Neural cell (in vitro differentiated cells): ENCODE measurements at regions not wholly inside any gene's neighbourhood (a gene's known extent, or its start where the extent isn't known, plus 50 kb on each side); places are given as distances from the start of the nearest gene placed in this dataset.

ENCODE experiments used
- H2AFZ ChIP-seq: fragments of 200-600, 300-800 bp; sonication (generic), shearing (Covaris generic); 2 replicates; pipeline ENCODE4 v1.6.0; 2014; ENCODE audit warnings: low read depth, mild to moderate bottlenecking, antibody characterized with exemption, low read length, moderate library complexity
- H3F3A ChIP-seq: fragments of 200-600 bp; shearing (Covaris generic); 2 replicates; pipeline ENCODE4 v1.6.1; 2016; ENCODE audit warnings: mild to moderate bottlenecking, moderate library complexity, mixed read lengths, antibody characterized with exemption, low read length; ENCODE audit not compliant: insufficient read depth, poor library complexity, severe bottlenecking
- H3K27ac ChIP-seq: fragments of 200-600, 300-800 bp; sonication (generic), shearing (Covaris generic); 2 replicates; pipeline ENCODE4 v1.5.1; 2014; ENCODE audit warnings: mild to moderate bottlenecking, low read length, moderate library complexity
- H3K27me3 ChIP-seq: fragments of 300-800, 200-600 bp; sonication (generic), shearing (Covaris generic); 2 replicates; pipeline ENCODE4 v1.6.0; 2014; ENCODE audit warnings: mild to moderate bottlenecking, low read depth, low read length, moderate library complexity; ENCODE audit not compliant: insufficient read depth
- H3K36me3 ChIP-seq: fragments of 300-800, 200-600 bp; sonication (generic), shearing (Covaris generic); 2 replicates; pipeline ENCODE4 v1.5.1; 2014; ENCODE audit warnings: mild to moderate bottlenecking, antibody characterized with exemption, low read length, moderate library complexity; ENCODE audit not compliant: insufficient read depth
- H3K4me2 ChIP-seq: fragments of 300-800, 200-600 bp; sonication (generic), shearing (Covaris generic); 2 replicates; pipeline ENCODE4 v1.6.0; 2014; ENCODE audit warnings: mild to moderate bottlenecking, low read length
- H3K4me3 ChIP-seq: fragments of 300-800, 200-600 bp; sonication (generic), shearing (Covaris generic); 2 replicates; pipeline ENCODE4 v1.5.1; 2014; ENCODE audit warnings: mild to moderate bottlenecking, low read length, moderate library complexity
- H3K79me2 ChIP-seq: fragments of 200-600 bp; shearing (Covaris generic); replicated peaks from 2 replicates; pipeline ENCODE4 v1.6.0; 2014; ENCODE audit warnings: mild to moderate bottlenecking, low read length, moderate library complexity; ENCODE audit not compliant: insufficient read depth
- H3K9ac ChIP-seq: fragments of 300-800, 200-600 bp; sonication (generic), shearing (Covaris generic); 2 replicates; pipeline ENCODE4 v1.6.1; 2016; ENCODE audit warnings: mild to moderate bottlenecking, low read length, mixed read lengths
- H3K9me2 ChIP-seq: fragments of 200-600 bp; shearing (Covaris generic); 2 replicates; pipeline ENCODE4 v1.6.1; 2016; ENCODE audit warnings: mild to moderate bottlenecking, low read length, mixed read lengths; ENCODE audit not compliant: insufficient read depth
- H3K9me3 ChIP-seq: fragments of 200-600, 300-800 bp; sonication (generic), shearing (Covaris generic); 2 replicates; pipeline ENCODE4 v1.6.1; 2016; ENCODE audit warnings: mild to moderate bottlenecking, mixed run types, low read length, moderate library complexity, mixed read lengths
- H4K20me1 ChIP-seq: fragments of 200-600 bp; shearing (Covaris generic); 2 replicates; pipeline ENCODE4 v1.6.1; 2016; ENCODE audit warnings: mild to moderate bottlenecking, mixed run types; ENCODE audit not compliant: insufficient read depth
- EP300 ChIP-seq: fragments of 450-650 bp; conservative IDR thresholded peaks from 2 replicates; pipeline ENCODE4 v1.6.1; 2014; ENCODE audit warnings: antibody characterized with exemption, mild to moderate bottlenecking, moderate library complexity; ENCODE audit not compliant: poor library complexity, severe bottlenecking
- EZH2 ChIP-seq: fragments of 200-600, 300-800 bp; shearing (Covaris generic), sonication (generic); IDR thresholded peaks from 2 replicates; pipeline ENCODE4 v1.6.1; 2014; ENCODE audit warnings: antibody characterized with exemption, low read length, borderline replicate concordance, mild to moderate bottlenecking; ENCODE audit not compliant: insufficient read depth, poor library complexity, severe bottlenecking
- MXI1 ChIP-seq: fragments of 450-650 bp; conservative IDR thresholded peaks from 2 replicates; pipeline ENCODE4 v1.6.1; 2014; ENCODE audit warnings: antibody characterized with exemption, mild to moderate bottlenecking; ENCODE audit not compliant: poor library complexity, severe bottlenecking
- POLR2AphosphoS5 ChIP-seq: IDR thresholded peaks from 2 replicates; pipeline ENCODE4 v1.6.1; 2012
- RAD21 ChIP-seq: fragments of 450-650 bp; conservative IDR thresholded peaks from 2 replicates; pipeline ENCODE4 v1.6.1; 2014; ENCODE audit warnings: antibody characterized with exemption, mild to moderate bottlenecking, moderate library complexity
- SMC3 ChIP-seq: fragments of 450-650 bp; conservative IDR thresholded peaks from 2 replicates; pipeline ENCODE4 v1.6.1; 2014; ENCODE audit warnings: antibody characterized with exemption, mild to moderate bottlenecking, moderate library complexity; ENCODE audit not compliant: poor library complexity
- TAF1 ChIP-seq: IDR thresholded peaks from 2 replicates; pipeline ENCODE4 v1.6.1; 2012; ENCODE audit warnings: low read depth
- TF ChIP-seq, protein P1 (sequence below): IDR thresholded peaks from 2 replicates; pipeline ENCODE4 v1.6.1; 2012; ENCODE audit warnings: borderline replicate concordance
- TF ChIP-seq, protein P2 (sequence below): fragments of 450-650 bp; IDR thresholded peaks from 2 replicates; pipeline ENCODE4 v1.5.1; 2014; ENCODE audit warnings: antibody characterized with exemption, mild to moderate bottlenecking, moderate library complexity; ENCODE audit not compliant: poor library complexity, severe bottlenecking

DNA sequence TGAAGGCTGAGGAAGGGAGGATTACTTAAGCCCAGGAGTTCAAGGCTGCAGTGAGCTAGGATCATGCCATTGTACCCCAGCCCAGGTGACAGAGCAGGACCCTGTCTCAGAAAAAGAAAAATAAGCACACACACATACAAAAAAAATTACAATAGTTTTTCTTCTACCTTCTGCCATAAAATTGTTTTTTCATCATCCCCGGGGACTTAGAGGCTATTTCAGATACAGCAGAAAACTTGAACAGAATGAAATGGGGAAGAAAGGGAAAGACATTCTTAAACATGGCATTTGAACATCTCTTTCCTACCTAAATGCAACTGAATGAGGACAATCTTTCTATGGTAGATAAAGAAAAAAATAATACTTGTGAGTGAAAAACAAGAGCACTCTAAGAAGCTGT lies 109.1 kb downstream of the KCTD12 start:
- Histone ChIP-seq H3K9me3 (no peaks in the 10 kb centered on the region), H4K20me1 (no peaks in the 10 kb centered on the region), H3K79me2 (no peaks in the 10 kb centered on the region), H3F3A (no peaks in the 10 kb centered on the region), H3K36me3 (no peaks in the 10 kb centered on the region), H3K4me3 (no peak overlapping the region), H3K9me2 (no peaks in the 10 kb centered on the region), H3K9ac (no peak overlapping the region), H3K27me3 (no peaks in the 10 kb centered on the region), H2AFZ (no peak overlapping the region), H3K27ac (no peak overlapping the region), H3K4me2 (no peak overlapping the region)
- TF ChIP-seq EP300 (no peak), POLR2AphosphoS5 (no peak), RAD21 (no peak), SMC3 (no peak), MXI1 (no peak), EZH2 (no peak), TAF1 (no peak)
- TF ChIP-seq, protein P1, sequence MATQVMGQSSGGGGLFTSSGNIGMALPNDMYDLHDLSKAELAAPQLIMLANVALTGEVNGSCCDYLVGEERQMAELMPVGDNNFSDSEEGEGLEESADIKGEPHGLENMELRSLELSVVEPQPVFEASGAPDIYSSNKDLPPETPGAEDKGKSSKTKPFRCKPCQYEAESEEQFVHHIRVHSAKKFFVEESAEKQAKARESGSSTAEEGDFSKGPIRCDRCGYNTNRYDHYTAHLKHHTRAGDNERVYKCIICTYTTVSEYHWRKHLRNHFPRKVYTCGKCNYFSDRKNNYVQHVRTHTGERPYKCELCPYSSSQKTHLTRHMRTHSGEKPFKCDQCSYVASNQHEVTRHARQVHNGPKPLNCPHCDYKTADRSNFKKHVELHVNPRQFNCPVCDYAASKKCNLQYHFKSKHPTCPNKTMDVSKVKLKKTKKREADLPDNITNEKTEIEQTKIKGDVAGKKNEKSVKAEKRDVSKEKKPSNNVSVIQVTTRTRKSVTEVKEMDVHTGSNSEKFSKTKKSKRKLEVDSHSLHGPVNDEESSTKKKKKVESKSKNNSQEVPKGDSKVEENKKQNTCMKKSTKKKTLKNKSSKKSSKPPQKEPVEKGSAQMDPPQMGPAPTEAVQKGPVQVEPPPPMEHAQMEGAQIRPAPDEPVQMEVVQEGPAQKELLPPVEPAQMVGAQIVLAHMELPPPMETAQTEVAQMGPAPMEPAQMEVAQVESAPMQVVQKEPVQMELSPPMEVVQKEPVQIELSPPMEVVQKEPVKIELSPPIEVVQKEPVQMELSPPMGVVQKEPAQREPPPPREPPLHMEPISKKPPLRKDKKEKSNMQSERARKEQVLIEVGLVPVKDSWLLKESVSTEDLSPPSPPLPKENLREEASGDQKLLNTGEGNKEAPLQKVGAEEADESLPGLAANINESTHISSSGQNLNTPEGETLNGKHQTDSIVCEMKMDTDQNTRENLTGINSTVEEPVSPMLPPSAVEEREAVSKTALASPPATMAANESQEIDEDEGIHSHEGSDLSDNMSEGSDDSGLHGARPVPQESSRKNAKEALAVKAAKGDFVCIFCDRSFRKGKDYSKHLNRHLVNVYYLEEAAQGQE = no peak
- TF ChIP-seq, protein P2, sequence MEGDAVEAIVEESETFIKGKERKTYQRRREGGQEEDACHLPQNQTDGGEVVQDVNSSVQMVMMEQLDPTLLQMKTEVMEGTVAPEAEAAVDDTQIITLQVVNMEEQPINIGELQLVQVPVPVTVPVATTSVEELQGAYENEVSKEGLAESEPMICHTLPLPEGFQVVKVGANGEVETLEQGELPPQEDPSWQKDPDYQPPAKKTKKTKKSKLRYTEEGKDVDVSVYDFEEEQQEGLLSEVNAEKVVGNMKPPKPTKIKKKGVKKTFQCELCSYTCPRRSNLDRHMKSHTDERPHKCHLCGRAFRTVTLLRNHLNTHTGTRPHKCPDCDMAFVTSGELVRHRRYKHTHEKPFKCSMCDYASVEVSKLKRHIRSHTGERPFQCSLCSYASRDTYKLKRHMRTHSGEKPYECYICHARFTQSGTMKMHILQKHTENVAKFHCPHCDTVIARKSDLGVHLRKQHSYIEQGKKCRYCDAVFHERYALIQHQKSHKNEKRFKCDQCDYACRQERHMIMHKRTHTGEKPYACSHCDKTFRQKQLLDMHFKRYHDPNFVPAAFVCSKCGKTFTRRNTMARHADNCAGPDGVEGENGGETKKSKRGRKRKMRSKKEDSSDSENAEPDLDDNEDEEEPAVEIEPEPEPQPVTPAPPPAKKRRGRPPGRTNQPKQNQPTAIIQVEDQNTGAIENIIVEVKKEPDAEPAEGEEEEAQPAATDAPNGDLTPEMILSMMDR = no peak

DNA sequence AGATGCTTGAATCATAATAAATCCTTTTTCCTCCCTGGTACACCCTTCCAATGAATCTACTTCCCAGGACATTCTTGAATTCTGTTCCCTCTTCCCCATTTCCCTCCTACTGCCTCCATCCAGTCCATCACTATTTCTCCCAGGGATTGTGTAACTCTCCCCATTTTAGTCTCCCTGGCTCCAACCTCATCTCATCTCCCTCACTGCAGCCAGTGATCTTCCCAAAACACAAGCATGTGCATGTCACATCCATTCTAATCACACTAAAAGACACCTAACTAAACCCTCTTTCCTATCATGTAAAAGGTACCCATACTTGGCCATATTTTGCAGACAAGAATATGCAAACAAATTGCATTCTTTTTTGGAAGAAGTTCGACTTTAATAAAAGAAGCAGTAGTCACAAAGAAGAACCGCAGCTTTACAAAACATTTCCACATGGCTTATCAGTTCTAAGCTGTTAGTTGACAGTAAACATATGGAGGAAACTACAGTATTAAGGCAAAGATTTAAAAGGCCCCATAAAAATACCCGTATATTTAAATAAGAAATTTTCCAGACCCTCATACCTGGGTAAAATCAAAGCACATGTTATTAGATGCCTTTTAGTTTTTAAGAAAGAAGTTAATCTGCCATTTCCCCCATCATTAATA lies 111.0 kb downstream of the KCTD12 start:
- TF ChIP-seq, protein P2 = no peak
- no peak for TF ChIP-seq RAD21
- TF ChIP-seq TAF1 = no peak
- TF ChIP-seq, protein P1 = no peak
- no peak for TF ChIP-seq EP300
- TF ChIP-seq POLR2AphosphoS5 = no peak
- TF ChIP-seq SMC3 = no peak
- TF ChIP-seq EZH2 = no peak
- TF ChIP-seq MXI1 = no peak
- H3F3A ChIP-seq = no peaks in the 10 kb centered on the region
- H3K9me3 ChIP-seq = no peaks in the 10 kb centered on the region
- no peaks in the 10 kb centered on the region for H3K36me3 ChIP-seq
- no peaks in the 10 kb centered on the region for H3K9me2 ChIP-seq
- no peaks in the 10 kb centered on the region for H3K79me2 ChIP-seq
- H4K20me1 ChIP-seq = no peaks in the 10 kb centered on the region
- no peaks in the 10 kb centered on the region for H3K27me3 ChIP-seq
- no peak overlapping the region for H3K4me3 ChIP-seq
- H3K4me2 ChIP-seq = no peak overlapping the region
- H2AFZ ChIP-seq = no peak overlapping the region
- no peak overlapping the region for H3K9ac ChIP-seq
- H3K27ac ChIP-seq = no peak overlapping the region
